GDM1 (cell line): ENCODE measurements at regions not wholly inside any gene's neighbourhood (a gene's known extent, or its start where the extent isn't known, plus 50 kb on each side); places are given as distances from the start of the nearest gene placed in this dataset.

Source experiments
- DNase-seq: peaks from one replicate; lab custom pipeline; 2025; lab: John Stamatoyannopoulos, UW

DNA sequence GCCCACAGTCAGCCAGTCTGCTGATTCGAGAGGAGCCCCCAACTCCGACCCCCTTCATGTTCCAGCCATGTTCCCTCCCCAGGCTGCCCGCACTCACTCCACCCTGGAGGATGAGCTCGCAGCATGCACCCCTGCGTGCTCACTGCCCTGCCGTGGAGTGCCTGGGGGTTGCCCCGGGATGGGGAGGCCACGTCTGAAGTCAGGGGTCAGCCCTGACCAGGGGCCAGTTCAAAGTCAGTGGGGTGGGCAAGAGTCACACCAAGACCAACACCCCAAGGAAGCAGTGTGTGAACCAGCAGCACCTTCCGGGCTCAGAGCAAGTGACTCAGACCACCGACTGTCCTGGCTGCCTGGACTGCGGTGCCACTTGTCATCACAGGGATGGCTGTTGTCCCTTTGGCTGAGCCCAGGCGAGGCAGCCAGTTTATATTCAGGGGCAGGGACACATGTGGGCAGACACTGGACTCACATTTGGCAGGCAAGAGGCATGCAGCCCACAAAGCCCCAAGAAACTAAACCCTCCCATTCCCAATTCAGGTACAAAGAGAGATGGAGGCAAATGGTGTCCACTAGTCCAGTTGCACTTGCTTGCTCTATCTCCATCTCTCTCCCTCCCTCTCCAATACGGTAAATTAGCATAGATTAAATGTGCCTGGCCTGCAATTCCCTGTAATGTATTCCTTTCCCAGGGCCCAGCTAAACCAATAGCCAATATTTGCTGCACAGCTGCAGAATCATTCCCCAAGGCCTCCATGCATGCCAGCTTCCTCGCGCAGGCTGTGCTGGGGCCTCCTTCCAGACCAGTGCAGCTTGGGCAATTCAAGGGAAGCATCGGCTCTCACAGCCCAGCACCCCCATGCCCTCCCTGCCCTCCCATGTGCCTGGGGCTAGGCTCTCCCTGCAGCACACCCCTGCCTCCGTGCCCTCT lies 135.7 kb upstream of the IQSEC1 start:
- DNase-seq = no peak

DNA sequence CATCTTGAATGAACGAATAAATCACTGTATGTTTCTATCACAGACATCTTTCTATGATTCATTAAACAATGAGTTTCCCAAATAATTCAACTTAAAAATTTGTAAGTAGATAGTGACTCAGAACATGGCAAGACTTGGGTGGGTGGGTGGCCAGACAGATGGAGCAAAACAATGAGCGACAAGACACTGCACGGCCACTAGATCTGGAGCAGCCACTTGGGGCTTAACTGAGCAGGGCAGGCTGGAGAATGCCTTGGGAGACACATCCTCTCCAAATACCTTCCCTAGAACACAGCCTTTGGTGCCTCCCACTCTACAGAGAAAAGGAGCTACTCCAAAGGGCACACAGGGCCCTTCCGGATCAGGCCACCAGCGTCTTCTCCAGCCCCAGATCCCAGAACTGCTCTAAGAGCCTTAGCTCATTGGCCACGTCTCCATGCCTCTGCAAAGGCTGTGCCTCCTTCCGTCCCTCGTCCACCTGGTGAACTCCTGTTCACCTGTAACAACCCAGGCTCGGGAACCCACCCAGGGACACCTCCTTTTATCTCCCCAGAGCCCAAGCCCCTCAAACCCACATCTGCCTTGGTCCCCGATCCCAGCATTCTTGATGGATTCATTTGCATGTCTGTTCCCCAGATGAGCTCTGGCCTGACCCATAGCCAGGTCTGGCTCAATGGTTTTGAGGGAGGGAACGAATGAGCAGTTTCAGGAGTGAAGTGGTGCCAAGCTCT lies 134.9 kb upstream of the IQSEC1 start:
- DNase-seq = no peak

DNA sequence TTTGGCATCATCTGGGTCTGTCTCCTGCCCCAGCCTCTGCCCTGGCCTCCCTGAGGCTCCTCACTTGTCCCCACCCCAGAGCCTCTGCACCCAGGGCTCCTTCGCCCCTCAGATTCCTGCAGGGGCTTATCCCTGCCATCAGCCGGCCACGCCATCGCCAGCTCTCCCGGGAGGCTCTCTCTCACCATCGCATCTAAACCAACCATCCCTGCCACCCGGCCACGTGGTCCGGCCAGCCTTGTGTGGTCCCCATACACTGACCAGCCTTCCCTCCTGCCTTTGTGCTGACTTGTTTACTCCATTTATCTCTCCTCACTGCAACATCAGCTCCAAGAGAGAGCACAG lies 134.3 kb upstream of the IQSEC1 start:
- no peak for DNase-seq

DNA sequence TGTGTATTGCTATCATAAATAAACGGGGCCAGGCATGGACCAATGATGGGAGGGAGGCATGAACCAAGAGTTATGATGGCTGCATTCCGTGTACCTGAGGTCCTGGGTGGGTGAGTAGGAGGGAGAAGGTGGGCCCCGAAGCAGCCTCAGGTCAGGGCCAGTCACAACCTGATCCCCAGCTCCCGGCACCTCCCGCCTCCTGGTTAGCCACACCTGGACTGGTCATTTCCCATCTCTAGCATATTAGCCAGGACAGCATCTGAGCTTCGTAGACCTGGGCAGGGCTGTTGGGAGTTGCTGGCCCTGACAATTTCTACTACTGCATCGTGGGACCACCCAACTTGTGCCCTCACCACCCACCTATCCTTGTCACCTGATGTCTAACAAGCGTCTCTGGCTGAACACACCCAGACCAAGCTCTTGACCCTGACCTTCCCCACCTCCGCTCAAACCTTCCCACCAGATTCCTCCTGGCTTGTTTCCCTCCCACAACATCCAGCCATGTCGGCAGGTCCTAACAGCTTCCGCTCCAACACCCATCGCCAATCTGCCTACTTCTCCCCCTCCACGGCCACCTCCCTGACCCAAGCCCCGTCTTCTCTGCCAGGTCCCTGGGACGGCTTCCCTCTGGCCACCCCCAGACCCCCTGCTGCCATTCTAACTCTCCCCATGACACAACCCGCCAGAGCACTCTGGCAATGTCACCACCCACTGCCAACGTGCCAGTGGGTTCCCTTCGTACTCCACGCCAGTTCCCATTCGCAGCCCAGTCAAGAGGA lies 133.8 kb upstream of the IQSEC1 start:
- DNase-seq = no peak

DNA sequence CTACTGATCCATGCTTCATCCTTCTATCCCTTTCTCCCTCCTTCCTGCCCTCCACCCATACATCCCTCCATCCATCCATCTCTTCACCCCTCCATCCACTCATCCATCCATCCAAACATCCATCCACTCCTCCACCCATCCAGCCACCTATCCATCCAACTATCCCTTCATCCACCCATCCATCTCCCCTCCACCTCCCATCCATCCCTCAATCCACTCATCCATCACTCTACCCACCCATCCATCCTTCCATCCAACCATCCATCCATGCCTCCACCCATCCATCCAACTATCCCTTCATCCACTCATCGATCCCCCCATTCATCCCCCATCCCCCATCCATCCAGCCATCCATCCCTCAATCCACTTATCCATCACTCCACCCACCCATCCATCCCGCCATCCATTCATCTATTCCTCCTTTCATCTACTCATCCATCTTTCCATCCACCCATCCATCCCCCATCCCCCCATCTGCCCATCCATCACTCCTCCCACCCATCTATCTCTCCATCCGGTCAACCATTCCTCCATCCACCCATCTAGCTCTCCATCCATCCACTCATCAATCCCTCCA lies 132.4 kb upstream of the IQSEC1 start:
- DNase-seq = no peak

DNA sequence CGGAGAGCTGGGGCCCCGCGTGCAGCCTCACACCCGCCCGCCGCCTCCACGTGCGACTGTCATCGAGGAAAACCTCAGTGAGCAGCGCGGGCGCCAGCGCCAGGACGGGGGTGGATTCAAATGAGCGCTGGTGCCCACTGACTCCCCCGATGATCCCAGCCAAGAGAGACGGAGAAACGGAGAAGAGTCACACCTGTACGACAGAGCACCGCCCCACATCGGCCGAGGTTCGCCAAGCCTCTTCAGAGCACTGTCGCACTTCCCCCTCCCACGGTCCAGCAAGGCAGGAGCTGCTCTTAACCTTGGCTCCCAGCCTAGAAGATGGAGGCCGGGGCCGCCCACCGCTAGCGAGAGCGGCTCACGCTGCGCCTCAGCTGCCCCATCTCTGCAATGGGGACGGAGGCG lies 130.9 kb upstream of the IQSEC1 start:
- no peak for DNase-seq

DNA sequence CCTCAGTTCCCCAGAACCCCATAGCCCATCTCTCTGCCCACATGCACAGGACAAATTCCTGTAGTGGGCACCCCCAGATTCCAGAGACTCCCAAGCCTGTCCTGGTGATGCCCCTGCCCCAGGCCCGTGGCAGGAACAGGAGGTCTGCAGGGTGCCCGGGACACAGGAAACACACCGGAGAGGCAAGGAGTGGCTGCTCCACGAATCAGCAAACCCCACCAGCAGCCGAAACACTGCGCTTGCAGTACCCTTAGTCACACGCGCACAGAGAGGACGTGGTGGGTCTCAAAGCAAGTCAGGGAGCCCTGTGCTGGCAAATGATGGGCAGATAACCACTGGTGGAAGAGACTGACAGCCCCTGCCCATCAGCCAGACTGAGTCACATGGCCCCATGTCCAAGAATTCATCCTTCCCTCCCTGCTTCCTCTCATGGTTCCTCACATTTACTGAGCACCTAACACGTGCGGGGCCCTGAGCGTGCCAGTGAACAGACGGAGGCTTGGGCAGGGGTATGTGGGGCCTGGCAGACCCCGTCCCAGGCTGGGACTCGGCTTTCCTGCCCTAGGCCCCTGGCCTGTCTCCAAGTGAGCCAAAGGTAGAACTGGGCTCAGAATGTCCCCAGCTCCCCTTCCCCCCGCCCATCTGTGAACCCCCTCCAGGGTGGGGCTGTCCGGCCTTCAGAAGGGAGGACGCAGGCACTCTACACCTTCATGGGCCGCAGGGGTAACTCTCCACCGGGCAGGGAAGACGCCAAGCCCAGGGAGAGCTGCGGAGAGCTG lies 130.4 kb upstream of the IQSEC1 start:
- no peak for DNase-seq

DNA sequence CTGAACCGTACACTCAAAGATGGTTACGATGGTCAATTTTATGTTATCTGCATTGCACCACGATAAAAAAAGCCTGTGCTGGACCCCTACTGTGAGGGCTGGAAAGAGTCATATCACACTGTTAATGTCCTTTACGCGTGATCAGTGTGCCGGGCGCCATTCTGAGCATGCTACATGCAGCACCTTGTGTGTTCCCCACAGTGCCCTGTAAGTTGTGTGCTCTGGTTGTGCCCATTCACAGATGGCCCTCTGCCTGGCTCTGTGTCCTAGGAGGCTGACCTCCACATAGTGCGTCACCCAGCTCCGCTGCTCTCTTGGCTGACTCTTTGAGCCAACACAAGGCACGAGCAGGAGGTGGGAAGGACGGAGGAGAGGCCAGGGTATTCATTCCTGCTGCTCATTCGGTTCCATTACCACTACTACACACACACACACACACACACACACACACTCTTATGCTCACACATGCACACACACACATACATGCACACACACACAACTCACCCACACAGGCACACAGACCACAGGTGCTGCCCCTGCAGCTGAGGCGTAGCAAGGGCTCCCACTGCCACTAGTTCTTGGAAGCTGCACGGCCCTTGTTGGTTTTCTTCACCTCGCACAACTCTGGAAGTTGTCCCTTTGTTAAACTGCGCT lies 129.6 kb upstream of the IQSEC1 start:
- no peak for DNase-seq

DNA sequence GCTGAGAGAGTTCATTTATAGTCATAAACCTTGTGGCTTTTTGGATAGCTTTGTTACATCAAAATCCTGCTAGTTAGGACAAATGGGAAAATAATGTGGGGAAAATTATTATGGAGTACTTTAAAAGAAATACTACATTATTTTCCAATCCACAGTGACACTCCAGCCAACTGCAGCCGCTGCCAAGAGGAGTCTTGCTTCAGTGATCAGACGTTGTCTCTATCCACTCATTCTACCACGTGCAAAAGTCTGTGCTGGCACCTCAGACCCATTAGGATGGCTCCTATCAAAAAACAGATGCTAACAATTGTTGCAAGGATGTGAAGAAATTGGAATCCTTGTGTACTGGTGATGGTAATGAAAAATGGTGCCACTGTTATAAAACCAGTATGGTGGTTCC lies 128.6 kb upstream of the IQSEC1 start:
- no peak for DNase-seq

DNA sequence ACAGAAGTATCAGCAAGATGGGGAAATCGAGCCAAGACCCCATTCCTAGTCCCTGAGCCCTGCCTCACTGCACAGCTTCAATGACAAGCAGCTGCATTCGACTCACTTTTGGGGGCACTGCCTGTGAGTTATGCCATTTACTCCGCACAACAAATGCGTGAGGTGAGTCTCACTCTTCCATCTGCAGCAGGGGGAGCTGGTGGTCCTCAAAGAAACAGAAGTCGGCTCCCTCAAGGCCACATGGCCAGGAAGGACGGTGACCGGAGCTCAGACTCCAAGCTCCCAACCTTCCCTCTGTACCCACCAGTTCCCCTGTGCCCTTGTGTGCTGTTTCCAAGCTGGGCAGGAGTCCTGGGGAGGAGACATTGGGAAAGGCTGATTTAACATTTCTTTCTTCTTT lies 127.7 kb upstream of the IQSEC1 start:
- no peak for DNase-seq

DNA sequence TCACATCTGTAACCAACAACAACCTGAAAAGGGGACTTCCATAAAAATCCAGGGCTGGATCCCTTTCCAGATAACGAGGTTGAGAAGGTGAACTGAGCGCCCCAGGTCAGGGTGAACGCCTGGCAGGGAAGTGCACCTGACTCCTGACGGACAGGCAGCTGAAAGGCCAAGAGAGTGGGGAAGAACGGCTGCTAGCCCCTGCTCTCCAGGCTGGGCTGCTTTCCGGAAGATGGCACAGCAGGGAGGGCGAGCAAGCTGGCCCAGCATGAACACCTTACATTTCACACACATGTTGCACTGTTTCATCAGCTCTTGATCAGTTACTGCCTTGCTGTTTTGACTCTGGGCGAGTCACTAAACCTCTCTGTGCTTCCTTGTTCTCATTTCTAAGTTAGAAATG lies 127.2 kb upstream of the IQSEC1 start:
- no peak for DNase-seq

DNA sequence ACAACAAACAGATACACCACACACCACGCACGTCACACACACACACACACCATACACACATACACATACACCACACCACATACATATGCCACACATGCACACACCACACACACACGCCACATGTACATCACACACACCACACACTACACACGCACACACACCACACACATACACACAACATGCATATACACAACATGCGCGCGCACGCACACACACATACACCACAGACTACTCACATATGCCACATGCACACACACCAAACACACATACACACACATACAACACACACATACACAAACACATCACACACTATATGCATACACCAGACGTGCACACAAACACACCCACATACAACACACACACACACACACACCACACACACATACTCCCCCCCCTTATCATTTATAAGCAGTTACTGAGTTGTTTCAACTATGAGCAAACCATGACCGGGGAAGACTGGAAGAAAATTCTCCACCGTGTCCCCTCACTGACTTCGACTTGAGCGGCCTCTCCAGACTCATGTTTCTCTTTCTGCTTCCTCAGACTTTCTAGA lies 126.7 kb upstream of the IQSEC1 start:
- DNase-seq = no peak

DNA sequence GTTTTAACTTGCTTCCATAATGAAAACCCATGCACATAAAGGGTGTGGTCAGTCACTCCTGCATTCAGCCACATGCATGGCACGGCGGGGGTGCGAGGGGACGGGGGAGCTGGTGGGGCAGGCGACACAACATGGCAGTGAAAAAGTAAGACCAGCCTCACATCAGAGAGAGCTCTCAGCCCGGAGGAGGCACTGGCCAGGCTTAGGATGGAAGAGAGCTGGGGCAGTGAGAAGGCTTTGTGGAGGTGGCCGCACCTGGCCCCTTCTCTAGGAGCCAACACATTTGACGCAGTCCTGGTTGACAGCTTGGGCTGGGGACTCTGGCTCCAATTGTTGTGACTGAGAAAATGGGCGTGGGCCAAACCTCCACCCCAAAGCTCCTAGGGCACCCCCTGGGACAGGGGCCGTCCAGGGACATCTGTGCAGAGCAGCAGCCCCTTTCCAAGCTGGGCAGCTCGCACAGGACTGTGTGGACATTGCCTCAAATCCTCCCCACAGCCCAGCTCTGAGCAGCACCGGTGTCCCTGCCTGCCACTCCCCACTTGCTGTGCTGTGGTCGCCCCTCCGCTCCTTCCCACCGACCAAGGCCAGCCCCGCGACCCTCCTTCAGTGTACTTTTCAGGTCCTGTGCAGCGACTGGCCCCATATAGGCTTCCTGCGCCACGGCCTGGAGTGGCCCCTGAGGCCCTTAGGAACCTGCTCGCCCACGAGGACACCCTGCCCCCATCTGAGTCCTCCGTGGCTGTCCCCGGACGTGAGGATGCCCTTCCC lies 126.0 kb upstream of the IQSEC1 start:
- DNase-seq = no peak

DNA sequence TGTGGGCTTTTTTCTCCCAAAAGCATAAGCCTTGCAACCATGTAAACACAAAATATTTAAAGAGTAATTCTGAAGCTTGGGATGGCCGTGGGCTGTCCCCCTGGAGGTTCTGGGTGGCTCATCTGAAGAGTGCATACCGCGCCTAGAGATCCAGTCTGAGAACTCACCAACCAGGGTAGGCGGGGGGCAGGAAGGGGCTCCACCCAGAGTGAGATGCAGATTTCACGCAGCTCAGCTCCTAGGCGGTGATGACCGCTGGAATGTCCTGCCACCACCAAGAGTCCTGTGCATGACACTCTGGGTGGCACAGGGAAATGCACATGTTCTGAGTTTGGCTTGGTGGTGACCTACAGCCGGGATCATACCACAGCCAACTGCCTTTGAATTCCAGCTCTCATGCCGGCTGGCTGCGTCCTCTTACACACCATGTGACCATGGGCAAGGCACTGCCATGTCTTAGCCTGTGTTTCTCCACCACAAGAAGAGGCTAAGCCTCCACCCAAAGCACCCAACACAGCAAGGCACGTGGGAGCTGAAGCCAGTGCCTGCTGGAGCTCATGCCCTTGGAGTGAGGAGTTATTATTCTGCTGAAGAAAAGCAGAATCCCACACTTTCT lies 125.1 kb upstream of the IQSEC1 start:
- DNase-seq = no peak

DNA sequence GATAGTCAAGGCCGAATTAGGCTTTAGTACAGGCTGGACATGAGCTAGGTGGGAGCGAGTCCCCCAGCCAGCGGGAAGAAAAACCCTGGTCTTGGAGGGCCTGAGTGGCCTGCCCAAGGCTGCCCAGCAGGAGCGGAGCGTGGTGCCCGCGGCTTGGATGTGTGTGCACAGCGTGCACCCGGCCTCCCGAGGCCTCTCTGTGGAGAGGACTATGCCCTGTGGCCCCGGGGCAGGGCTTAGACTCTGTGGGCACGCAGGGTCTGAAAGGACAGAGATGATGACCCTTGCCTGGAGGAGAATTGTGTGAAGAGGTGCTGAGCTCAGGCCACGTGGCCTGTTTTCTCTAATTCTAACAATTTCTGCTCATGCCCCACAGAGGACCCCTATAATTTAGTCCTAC lies 124.6 kb upstream of the IQSEC1 start:
- no peak for DNase-seq

DNA sequence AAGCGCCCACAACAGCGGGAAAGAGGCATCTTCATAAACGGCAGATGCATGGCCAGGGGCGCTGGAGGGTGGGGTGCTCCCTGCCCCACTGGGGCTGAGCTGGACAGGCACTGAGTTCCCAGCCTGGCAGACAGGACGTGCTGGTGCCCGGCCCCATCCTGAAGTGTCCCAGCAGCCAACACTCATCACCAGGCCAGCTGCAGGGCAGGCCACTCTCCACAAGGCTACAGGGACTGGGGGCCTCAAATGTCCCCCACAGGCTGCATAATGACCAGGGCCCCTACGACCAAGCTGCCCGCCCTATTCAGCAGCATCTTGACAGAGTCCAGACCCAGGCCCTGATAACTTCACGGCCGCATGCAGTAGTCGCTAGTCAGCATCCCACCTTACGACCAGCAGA lies 124.1 kb upstream of the IQSEC1 start:
- DNase-seq = no peak

DNA sequence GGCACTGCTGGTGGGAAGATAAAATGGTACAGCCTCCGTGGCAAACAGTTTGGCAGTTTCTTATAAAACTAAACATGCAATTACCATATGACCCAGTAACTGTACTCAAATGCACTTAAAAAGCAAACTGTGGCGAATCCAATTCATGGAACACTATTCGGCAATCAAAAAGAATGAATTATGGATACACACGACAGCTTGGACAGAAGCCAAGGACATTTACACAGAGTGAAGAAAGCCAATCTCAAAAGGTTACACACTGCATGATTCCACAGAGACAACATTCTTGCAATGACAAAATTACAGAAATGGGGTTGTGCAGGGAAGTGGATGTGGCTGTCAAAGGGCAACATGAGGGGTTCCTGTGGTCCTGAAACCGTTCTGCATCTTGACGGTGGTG lies 122.1 kb upstream of the IQSEC1 start:
- DNase-seq = no peak

DNA sequence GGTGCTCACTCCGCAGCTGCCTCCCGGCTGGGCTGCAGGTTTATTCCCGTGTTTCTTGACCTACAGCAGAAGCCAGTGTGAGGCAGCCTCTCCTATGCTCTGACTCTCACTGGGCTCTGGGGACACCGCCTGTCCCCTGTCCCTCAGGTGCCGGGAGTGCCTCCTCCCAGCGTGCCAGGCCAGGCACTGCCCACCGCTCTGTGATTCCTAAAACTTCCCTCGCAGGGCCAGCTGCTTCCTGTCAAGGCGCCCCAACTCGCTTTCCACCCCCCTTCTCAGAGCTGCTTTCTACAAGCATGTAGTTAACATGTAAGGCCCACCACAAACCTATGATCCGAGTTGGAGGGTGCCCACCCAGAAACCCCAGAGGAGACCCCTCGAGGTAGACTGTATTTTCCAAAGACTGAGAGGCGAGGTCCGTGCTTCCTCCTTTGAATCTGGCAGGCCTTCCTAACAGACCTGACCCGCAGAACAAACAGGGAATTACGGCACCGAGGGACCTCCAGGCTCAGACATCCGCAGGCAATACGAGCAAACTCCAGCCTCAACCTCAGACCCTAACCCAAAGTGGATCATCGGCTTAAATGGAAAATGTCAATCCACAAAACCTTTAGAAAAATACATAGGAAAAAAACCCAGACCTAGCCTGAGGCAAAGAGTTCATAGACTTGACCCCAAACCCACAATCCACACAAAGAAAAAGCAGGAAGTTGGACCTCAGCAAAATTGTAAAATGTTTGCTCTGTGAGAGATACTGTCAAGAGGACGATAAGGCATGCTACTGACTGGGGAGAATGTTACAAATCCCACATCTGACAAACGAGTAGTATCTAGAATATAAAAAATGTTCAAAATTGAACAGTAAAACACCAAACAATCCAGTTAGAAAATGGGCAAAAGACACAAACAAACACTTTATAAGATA lies 121.3 kb upstream of the IQSEC1 start:
- no peak for DNase-seq
